Right lung (tissue), 2 donors: ENCODE measurements at regions not wholly inside any gene's neighbourhood (a gene's known extent, or its start where the extent isn't known, plus 50 kb on each side); places are given as distances from the start of the nearest gene placed in this dataset.

Source experiments
- DNase-seq, 2 donors: peaks; one replicate each; pipeline ENCODE4 v3.0.0-alpha.2; 2013

DNA sequence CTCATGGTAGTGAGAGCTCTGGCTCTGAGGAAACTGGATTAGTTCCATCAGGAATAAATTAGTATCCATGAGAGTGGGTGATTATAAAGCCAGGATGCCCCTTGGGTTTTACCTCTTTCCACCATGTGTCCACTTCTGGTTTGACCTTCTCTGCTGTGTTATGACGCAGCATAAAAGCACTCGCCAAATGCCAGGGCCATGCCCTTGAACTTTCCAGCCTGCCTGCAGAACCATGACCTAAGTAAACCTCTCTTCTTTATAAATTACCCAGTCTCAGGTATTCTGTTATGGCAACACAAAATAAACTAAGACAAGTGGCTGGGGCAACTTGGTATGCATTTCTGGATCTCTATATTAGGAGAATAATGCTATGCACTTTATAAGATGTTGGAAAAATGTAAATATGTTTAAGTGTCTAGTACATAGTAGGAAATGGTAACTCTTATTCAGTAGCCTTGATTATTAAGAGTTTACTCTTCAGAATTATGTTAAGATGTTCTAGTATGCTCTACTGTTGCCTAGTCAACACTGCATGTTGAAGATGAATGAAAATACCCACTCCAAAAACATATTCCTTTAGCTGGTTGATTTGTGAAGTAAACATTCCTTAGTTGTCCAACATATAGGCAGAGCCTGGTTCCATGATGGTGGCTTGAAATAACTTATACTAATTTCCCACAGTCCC, 455.6 kb upstream of the TMPO start:
- no peak for DNase-seq

DNA sequence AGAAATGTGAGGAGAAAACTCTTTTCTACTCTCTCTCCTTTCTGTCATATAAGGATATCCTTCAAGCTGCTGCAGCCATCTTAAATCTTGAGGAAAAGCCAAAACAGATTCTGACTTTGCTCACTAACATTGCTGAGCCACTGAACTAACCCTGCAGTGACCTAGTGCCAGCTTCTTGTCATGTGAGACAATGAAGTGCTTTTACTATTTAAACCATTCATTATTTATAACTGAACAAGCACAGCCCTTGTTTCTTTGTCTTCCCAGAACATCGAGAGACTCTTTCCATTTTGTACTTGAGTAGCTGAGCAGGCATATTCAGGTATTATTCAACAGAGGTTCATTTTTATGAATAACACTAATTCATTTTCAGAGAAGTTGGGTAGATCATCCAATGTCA, 455.0 kb upstream of the TMPO start:
- DNase-seq: no peak

DNA sequence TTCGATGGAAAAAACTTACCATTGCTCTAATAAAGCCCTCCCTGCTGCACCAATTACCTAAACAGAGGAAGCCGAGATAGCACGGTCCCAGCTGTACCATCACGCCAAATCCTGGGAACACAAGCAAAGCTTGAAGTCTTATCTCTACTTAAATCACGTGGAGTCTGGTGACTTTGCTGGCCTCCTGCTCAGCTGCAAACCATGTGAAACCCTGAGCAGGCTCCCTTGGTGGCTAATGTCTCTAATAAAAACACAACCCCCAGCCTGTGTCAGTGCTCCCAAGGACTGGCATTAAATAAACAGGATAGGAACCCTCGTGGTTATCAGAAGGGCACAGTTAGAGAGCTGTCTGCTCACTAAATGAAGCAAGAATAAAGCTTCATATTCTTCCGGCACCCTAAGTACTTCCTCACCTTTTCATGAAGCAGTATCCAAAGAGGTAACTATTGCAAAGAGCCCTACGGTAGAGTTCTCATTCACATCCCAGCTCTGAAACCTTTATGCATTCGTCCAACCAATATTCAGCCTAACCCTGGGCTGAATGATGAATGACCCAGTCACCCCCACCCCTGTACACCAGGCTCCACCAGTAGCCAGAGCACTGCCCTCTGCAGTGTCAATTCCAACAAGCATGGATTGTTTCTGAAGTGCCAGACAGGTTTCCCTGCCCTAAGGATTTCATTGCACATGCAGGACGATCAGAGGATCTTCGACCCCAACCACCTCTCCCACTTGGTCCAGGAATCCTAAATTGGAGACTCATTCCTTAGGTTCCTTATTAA, 452.7 kb upstream of the TMPO start:
- DNase-seq: no peak

DNA sequence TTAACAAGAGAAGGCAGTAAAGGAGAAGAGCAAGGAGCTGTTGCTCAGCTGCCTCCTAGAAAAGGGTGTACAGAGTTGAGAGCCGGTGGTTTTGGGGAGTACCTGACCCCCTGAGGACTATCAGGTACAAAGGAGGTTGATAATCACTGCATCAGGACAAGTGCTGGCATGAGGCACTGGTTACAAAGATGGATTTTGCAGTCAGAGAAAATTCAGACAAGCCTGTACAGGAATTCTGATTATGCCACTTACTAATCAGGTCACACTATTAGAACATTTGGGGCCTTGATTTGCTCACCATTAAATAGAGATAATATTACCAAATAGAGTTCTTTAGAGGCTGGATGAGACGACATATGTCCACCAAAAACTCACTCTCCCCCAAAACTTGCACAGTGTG, 450.9 kb upstream of the TMPO start:
- DNase-seq: no peak

DNA sequence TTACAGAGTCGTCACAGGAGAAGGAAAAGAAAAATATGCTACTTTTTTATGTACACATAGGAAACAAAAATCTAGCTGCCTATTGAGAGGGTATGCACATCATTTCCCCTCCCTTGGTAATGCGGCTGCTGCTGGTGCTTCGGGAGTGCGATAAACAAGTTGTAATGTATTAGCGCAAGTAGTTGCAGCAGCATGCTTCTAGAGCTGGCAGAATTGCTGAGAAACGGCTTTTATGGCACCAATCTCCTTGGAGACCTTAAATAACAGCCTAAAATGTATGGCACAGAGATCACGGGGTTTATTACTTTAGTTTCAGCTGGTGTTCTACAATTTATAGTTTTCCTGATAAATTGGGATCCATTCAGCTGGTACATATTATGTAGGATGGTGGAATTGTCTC, 447.6 kb upstream of the TMPO start:
- DNase-seq: no peak

DNA sequence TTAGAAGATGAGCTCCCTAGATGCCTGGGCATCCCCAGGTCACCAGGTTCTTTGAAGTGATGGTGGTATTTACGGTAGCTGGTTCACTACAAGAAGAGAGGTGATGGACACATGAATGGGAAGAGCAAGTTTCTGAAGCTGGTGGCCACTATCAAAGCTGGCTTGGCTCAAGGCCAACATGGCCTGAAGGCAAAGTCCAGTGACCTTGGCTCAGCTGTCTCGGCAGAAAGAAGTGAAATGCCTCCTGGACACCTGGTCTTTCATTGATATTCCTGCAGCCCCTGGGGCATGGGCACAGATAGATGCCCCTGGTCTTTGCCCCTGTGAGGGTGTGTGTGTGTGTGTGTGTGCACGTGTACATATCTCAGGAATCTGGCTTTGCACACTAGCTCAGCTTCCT, 441.8 kb upstream of the TMPO start:
- no peak for DNase-seq

DNA sequence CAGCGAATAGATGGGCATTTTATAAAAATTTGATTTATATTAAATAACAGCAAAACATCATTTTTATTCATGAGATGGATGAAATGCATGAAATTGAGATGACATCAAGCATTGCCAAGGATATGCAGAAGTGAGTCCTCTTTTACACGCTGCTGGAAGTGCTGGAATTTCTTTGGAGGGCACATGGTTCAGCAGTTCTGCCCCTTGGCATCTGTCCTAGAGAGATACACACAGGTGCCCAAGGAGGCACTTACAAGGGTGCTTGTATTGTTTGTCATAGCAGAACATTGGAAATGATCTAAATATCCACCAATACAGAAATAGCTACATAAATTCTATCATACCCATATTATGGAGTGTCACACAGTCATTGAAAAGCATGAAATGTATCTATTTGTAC, 441.1 kb upstream of the TMPO start:
- DNase-seq: no peak

DNA sequence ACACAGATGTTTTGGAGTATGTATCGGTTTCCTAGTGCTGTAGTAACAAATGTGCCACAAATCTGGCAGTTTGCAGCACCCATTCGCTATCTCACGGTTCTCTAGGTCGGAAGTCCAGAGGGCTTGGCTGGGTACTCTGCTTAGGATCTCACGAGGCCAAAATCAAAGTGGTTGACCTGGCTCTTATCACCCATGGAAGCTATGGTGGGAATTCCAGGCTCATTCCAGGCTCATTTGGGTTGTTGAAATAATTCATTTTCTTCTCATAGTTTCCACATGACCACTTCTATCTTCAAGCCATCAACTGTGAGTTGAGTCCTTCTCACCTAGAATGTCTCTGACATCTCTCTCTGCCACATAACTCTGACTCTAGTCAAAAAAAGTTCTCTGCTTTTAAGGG, 431.0 kb upstream of the TMPO start:
- no peak for DNase-seq

DNA sequence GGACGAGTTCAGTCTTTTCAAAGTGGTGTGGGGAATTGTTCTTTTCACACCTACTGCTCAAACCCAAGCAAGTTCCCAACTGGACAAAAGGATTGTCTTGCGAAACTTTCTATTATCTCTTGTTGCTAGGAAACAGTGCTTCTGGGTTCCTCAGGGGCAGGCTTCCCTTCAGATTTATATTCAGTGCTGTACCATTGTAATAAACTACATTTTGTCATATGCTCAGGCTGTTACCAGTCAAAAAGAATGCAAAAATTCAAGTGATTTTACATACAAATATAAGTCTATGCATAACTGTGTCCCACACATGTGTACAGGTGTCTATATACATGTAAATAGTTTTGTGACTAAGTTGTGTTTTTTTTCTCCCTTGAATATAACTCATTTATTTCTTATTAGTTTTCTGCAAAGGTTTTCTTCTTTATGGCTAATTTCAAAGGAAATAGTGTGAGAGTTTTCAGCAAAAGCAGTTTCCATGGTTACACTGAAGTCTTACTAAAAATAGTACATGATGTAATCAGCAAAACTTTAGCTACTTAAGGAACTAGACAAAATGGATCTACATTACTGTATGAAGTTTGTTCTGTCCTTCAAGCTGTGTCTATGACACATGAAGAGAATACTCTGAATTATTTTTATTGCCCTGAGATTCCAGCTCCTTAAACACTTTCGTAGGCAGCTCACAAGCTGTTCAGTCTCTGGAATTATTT, 430.2 kb upstream of the TMPO start:
- peak; percentile 15 to 18 for DNase-seq

DNA sequence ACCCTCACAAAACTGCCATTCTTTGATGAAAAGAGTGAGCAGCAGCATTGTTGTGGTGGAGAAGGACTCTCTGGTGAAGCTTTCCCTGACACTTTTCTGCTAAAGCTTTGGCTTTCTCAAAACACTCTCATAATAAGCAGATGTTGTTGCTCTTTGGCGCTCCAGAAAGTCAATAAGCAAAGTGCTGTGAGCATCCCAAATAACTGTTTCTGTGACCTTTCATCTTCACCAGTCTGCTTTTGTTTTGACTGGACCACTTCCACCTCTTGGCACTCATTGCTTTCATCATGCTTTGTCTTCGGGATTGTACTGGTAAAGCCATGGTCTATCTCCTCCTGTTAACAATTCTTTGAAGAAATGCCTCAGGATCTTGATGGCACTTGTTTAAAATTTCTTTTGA, 424.7 kb upstream of the TMPO start:
- no peak for DNase-seq

DNA sequence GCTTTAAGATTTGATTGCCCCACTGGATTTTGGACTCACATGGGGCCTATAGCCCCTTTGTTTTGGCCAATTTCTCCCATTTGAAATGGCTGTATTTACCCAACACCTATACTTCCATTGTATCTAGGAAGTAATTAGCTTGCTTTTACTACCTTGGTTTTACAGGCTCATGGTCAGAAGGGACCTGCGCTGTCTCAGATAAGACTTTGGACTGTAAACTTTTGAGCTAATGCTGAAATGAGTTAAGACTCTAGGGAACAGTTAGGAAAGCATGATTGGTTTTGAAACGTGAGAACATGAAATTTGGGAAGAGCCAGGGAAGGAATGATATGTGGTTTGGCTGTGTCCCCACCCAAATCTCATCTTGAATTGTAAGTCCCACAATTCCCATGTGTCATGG, 419.0 kb upstream of the TMPO start:
- DNase-seq: no peak

DNA sequence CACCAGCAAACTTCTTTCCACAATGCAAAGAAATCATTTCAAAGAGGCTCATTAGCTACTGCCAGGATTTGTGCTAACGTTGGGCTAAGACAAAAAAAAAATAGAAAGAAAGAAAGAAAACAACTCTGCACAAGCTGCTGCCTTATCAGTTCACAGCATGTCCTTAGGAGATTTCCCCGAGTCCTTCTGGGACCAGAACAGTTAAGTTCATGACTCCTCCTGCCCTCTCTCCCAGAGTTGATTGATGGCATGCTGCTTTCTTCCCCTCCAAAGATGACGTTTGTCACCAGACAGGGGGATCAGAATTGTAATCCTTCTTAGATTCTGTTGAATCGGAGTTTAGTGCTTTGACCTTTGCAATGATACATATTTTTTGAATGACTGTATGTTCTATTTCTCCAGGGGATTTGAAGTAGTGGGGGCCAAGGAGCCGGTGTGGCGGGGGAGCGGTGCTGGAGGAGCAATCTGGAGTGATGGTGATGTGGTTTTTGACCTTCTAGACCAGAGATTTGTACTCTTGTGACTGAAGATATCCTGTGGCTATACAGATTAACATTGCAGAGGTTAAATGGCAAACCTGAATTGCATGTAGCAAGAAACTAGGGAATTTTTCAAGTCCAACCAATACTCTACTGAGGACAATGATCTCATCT, 409.2 kb upstream of the TMPO start:
- no peak for DNase-seq

DNA sequence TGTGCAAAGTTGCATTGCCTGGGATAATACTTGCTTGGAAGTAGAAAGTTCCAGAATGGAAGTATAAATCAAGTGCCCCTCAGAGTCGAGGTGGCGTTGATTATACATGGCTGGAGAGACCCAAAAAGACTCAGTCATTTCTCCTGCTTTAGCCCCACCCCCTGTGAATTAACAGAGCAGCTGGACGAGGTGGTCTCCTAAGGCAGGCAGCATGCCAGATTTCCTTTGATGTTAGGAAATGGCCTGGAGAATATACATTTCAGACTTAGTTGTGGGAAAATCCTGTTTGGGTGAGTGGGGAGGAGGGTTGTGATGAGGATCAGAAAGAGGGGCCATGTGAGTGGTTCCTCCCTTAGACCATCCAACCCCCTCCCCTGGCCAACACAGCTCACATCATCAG, 406.1 kb upstream of the TMPO start:
- DNase-seq: peak in 1 of 2 donors; percentile 59

DNA sequence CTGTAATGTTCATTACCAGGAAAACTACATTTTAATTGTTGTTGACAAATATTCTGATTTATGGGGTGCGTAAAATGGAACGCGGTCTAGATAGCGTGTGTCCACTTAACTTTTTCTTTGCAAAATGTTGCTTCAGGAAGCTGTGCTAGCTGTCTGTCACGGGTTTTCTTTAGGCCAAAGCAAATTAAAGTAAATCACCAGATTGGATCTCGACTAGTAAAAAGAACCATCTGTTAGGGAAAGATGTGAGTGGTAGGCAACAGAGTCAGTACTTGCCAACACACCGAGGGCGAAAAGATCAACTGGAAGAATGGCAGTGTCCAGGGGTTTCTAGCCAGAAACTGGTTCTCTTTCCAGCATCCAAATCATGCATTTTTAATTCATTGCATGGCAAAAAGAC, 404.9 kb upstream of the TMPO start:
- peak; percentile 85 to 87 for DNase-seq

DNA sequence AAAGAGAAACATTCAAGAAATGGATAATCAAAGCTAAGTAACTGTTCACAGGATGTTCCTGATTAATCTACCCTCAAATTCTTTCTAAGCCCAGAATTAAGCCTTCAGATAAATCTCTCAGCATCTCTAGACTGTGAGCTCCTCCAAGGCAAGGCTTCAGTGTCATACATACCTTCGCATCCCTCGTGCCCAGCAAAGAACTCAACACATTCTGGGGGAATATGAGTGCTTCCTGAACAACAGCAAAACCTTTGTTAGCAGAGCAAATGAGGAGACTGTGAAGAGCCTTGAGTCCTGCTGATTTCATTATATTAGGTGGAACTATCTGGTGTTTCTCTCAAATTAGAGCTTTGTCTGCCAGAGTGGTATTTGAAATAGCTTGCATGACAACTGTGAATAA, 401.8 kb upstream of the TMPO start:
- no peak for DNase-seq

DNA sequence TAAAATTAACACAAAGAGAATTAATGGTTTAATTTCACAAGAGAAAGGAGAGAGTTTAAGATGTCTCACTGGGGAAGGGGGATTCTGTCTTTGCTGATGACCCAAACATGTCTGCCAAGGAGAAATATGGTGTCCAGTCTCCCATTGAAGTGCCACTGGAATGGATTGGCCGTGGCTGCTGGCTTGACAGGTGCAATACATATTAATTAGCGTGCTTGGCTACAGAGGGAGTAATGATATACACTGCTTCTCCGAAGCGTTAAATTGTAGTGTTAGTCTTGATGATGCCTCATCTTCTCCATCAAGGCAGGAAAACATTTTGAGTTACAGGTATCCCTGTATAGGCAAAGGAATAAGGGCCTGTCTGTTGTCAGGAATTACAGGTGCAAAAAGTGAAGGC, 393.4 kb upstream of the TMPO start:
- no peak for DNase-seq

DNA sequence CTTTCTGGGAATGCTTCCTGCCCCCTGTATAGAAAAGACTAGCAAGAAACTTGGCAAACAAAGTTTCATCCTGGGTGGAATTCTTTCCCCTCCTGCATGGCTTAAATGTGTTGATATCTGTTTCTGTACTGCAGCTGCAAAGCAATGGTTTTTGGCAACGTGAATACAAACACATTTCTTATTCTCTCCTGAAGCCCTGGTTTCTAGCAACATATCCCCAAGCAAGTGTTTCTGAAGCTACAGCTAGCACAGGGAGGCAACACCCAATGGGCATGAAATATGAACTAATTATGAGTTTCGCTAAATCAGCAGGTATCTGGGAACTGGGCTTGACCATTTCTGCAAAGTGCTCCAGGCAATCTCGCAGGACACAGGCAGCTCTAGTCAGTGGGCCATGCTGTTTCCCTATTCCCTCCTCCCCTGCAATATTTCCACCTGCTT, 392.3 kb upstream of the TMPO start:
- no peak for DNase-seq

DNA sequence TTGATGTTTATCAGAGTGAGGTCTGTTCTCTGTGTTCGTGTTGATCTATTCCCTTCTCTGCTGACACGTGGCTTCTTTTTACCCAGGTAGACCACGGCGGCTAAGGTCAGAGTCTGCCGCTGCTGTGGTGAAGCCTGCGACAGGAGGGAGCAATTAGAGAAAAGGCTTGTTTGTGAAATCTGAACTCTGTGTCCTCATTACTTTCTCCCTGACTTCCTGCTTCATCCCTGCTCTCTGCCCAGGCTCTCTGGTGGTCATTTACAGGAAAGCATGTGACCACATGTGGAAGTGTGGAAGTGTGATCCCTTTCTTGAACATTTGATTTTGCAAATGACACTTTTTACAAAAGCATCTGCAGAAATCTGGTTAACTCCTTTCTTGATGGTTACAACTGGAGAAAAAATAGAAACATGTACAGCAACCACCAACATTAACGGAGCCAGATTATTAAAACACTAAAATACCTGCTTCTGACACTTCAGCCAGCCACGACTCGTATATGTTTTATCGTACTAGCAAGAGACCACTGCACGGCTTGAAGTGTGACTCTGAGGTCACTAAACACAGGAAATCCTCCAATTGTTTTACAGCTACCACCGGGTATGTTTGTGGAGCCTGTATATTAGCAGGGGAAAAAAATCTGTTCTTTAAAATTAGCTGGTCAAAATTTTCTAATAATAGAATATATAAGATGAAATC, 388.6 kb upstream of the TMPO start:
- no peak for DNase-seq

DNA sequence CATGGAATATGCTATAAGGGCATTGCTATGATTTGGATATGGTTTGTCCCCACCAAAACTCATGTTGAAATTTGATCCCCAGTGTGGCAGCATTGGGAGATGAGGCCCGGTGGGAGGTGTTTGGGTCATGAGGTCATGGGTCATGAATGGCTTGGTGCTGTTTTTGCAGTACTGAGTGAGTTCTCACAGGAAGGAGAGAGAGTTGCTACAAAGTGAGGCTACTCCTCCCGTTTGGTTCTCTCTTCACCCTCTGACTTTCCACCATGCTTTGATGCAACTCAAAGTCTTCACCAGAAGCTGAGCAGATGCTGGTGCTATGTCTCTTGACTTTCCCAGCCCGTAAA, 388.1 kb upstream of the TMPO start:
- DNase-seq: no peak

DNA sequence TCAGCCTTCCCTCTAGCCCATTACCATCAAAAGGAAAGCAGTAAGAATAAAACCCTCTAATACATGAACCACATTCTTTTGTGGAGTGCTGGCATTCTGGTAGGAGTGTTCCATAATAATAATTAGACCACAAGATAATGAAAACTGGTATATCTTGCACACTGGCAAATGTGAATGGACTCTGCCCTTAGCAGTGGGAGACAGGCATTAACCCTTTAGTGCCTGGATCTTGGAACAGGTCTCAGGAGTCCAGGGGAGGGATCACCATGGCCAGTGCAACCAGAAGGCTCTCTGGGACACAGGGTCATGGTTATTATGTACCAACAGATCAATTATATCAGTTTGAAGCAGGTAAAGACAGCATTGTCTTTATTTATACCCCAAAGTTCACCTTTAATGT, 387.5 kb upstream of the TMPO start:
- no peak for DNase-seq

DNA sequence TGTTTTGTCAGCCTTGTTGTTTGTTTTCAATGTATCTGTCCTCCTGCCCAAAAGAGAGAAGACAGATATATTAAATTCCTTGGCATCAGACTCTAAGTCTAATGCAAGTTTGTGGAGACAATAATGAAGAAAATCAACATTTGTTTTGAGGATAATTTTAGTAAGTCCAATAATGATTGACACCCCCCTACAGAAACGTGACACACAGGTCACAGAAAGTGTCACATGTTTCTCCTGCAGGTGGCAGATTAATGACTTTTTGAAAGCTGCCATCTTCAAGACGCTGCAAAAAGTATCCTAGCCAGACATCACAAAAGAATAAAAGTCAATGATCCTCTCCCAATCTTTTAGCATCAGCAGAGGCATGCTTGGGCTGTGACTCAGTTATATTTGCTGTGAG, 378.8 kb upstream of the TMPO start:
- no peak for DNase-seq

DNA sequence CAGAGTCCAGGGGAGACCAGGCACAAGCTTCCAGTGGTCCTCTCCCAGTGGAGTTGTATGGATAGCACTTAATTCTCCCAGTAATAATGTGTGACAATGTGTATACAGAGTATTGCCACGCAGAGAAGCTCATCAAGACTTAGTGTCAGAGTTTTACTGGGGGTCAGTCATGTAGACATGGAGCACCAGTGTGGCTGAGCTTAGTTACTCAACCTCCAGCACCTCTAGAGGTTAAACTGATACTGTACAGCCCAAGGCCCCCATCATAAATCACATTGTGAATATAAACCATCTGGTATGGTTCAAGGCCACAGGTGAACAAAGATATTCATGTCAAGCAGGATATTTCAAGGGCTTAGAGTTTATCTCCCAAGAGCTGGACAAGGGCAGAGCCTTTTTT, 378.1 kb upstream of the TMPO start:
- no peak for DNase-seq
